ENCODE measurements at regions not wholly inside any gene's neighbourhood (a gene's known extent, or its start where the extent isn't known, plus 50 kb on each side); places are given as distances from the start of the nearest gene placed in this dataset.

DNA sequence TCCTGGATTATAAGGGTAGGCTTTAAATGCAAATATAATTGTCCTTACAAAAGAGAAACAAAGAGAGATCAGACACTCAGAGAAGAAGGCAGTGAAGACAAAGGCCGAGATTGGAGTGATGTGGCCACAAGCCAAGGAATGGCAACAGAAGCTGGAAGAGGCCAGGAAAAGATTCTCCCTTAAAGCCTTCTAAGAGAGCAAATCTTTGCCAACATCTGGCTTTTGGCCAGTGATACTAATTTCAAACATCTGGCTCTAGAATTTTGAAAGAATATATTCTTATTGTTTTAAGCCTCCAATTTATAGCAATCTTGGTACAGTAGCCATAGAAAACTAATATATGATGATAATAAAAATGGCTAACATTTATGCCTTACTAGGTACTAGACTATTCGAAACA is 615.8 kb upstream of the ZNF385D start:
- Histone ChIP-seq H3K4me2 (ENCODE audit: insufficient read depth, insufficient read length, low read length) (no peak overlapping the region), H3K79me2 (ENCODE audit: insufficient read depth, low read length) (no peaks in the 10 kb centered on the region), H3K18ac (ENCODE audit: insufficient read length, low read depth, low read length) (no peak overlapping the region), H2BK120ac (ENCODE audit: low read depth, low read length, poor library complexity, severe bottlenecking) (no peak overlapping the region), H3K14ac (ENCODE audit: insufficient read depth, low read length) (no peak overlapping the region), H3K9me3 (ENCODE audit: control insufficient read depth, low read depth, low read length) (no peaks in the 10 kb centered on the region), H2BK15ac (ENCODE audit: low read depth, low read length) (no peak overlapping the region), H3K4ac (ENCODE audit: low read depth, low read length) (no peak overlapping the region), H3K27ac (ENCODE audit: insufficient read length, low read depth, low read length) (no peak overlapping the region), H2BK20ac (ENCODE audit: low read depth, low read length, poor library complexity, severe bottlenecking) (no peak overlapping the region), H4K5ac (ENCODE audit: insufficient read length, low read depth, low read length) (no peak overlapping the region), H3K23me2 (ENCODE audit: insufficient read length, low read depth, low read length, poor library complexity, severe bottlenecking) (no peaks in the 10 kb centered on the region), H4K20me1 (ENCODE audit: control insufficient read depth, insufficient read depth, insufficient read length) (no peaks in the 10 kb centered on the region), H3K23ac (ENCODE audit: insufficient read length, low read depth, low read length) (no peak overlapping the region), H4K91ac (ENCODE audit: insufficient read length, low read depth, low read length) (no peak overlapping the region), H3K4me1 (ENCODE audit: insufficient read depth, low read length) (no peaks in the 10 kb centered on the region), H3K9ac (ENCODE audit: extremely low read depth, insufficient read length, low read length) (no peak overlapping the region), H3K79me1 (ENCODE audit: insufficient read depth, low read depth, low read length, poor library complexity, severe bottlenecking) (no peaks in the 10 kb centered on the region), H4K8ac (replicated peaks; ENCODE audit: insufficient read length, low read depth, low read length) (no peak overlapping the region), H2AK5ac (ENCODE audit: insufficient read length, low read length) (no peak overlapping the region), H3K27me3 (ENCODE audit: insufficient read depth, low read length) (peaks cover 6% of the 10 kb centered on the region; the same call in 1 of the 2 replicates), H2BK5ac (ENCODE audit: insufficient read length, low read length) (no peak overlapping the region), H2AFZ (ENCODE audit: low read length) (no peak overlapping the region), H3K56ac (ENCODE audit: insufficient read length, low read depth, low read length) (no peak overlapping the region), H2BK12ac (ENCODE audit: insufficient read length, low read depth, low read length) (no peak overlapping the region), H3T11ph (ENCODE audit: low read length) (no peak overlapping the region)
- DNase-seq: no peak
- TF ChIP-seq, protein P1, sequence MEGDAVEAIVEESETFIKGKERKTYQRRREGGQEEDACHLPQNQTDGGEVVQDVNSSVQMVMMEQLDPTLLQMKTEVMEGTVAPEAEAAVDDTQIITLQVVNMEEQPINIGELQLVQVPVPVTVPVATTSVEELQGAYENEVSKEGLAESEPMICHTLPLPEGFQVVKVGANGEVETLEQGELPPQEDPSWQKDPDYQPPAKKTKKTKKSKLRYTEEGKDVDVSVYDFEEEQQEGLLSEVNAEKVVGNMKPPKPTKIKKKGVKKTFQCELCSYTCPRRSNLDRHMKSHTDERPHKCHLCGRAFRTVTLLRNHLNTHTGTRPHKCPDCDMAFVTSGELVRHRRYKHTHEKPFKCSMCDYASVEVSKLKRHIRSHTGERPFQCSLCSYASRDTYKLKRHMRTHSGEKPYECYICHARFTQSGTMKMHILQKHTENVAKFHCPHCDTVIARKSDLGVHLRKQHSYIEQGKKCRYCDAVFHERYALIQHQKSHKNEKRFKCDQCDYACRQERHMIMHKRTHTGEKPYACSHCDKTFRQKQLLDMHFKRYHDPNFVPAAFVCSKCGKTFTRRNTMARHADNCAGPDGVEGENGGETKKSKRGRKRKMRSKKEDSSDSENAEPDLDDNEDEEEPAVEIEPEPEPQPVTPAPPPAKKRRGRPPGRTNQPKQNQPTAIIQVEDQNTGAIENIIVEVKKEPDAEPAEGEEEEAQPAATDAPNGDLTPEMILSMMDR (conservative IDR thresholded peaks at IDR 0.05): no peak
- no peak overlapping the region for H3K4me3 Mint-ChIP-seq
- peaks cover 0 to 2% of the 10 kb centered on the region in 2 experiments; a peak in 1 of 5 replicates for H3K9me3 Mint-ChIP-seq
- no CpG with 5 or more reads among the region's 2 CpGs for WGBS (ENCODE audit: extremely low coverage, insufficient read length, low lambda C conversion rate)
- no peak overlapping the region for H3K27ac Mint-ChIP-seq
- peaks cover 0 to 4% (median 0%) of the 10 kb centered on the region in 3 experiments; a peak in 1 of 7 replicates for H3K36me3 Mint-ChIP-seq (ENCODE audit: insufficient read depth in 1 of 3, low read depth in 3 of 3)
- H3K27me3 Mint-ChIP-seq (ENCODE audit: low read depth): peaks cover 23% of the 10 kb centered on the region
- peaks cover 6 to 12% of the 10 kb centered on the region in 2 experiments for H3K4me1 Mint-ChIP-seq
